GM19025 (cell line): ENCODE measurements at regions not wholly inside any gene's neighbourhood (a gene's known extent, or its start where the extent isn't known, plus 50 kb on each side); places are given as distances from the start of the nearest gene placed in this dataset.
"Not testable (repeated sequence)": the region's sequence is repeated elsewhere in the genome, so short reads cannot be mapped to it uniquely, and the experiment has no call there.

ENCODE experiments used
- ATAC-seq: cut with Tn5 transposase; IDR thresholded peaks from one replicate; pipeline ENCODE4 v1.9.1; 2021; ENCODE audit warnings: mild to moderate bottlenecking, low read depth, moderate library complexity; ENCODE audit not compliant: unreplicated experiment

DNA sequence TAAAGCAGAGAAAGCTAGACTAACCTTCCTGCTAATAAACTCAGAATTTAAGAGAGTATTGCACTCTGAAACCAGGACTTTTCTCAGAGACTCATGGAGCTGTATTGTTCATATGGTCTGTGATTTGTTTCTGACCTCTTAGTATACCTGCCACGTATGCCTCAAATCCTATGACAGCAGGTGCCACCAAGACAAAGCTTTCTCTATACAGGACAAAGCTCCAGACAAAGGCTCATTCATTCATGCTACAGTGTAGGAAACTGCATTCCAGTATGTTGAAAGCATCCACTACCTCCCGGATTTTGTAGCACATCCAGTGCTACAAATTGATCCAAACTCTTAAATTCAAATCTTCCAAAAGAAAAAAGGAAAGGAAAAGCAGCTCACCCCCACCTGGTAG, 178.3 kb downstream of the CHIC2 start:
- ATAC-seq = no peak

DNA sequence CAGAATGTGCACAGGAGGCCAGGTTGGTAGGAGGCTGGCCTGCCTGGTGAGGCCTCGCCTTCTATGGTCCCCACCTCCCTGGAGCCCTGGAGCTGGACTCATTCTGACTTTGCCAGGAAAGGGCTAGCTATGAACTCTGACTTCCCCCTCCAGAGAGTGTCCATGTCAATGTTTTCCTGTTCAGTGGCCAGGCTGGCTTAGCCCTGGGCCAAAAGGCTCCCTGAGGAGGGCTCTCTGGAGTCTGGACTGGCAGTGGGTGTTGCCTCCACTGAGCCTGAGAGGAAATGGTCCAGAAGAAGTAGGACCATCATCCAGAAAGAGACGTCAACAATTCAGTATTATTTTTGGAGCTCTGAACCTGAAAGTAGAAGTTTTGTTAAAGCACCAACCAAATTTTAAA, 178.7 kb downstream of the CHIC2 start:
- no peak for ATAC-seq

DNA sequence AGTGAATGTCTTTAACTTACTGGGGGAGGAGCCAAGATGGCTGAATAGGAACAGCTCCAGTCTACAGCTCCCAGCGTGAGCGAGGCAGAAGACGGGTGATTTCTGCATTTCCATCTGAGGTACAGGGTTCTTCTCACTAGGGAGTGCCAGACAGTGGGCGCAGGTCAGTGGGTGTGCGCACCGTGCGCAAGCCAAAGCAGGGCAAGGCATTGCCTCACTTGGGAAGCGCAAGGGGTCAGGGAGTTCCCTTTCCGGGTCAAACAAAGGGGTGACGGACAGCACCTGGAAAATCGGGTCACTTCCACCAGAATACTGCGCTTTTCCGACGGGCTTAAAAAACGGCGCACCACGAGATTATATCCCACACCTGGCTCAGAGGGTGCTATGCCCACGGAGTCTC, 187.3 kb downstream of the CHIC2 start:
- not testable (repeated sequence) for ATAC-seq

DNA sequence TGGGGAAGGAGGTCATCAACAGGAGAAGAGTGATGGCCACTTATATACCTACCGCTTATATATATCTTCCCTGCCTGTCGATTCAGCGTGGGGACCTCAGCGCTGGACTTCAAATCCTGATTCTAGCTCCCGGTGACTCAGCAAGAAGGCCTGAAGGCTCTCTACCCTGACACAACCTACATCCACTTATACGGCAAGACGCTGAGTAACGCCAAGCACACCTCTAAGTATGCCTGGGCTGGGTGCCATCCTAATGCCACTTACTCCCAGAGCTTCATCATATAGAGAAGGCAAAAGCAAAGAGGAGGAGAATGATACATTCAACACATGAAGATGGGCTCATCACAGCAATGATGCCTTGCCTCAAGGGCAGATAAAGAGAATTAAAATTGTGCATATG, 198.3 kb downstream of the CHIC2 start:
- no peak for ATAC-seq

DNA sequence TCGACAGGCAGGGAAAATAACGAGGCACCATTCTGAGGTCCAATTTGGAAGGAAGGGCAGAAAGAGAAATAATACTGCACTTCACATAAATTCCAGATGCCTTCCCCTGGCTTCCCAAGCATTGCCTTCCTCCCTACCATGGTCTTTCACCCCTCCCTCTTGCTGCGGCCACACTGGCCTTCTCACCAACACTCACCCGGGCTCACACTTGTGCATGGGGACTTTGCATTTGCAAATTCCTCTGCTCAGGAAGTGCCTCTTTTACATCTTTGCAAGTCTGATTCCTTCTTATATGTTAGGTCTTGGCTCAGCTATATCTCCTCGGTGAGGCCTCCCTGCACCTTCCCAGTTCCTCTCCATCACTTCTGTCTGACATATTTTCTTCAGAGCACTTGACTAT, 199.4 kb downstream of the CHIC2 start:
- ATAC-seq = no peak

DNA sequence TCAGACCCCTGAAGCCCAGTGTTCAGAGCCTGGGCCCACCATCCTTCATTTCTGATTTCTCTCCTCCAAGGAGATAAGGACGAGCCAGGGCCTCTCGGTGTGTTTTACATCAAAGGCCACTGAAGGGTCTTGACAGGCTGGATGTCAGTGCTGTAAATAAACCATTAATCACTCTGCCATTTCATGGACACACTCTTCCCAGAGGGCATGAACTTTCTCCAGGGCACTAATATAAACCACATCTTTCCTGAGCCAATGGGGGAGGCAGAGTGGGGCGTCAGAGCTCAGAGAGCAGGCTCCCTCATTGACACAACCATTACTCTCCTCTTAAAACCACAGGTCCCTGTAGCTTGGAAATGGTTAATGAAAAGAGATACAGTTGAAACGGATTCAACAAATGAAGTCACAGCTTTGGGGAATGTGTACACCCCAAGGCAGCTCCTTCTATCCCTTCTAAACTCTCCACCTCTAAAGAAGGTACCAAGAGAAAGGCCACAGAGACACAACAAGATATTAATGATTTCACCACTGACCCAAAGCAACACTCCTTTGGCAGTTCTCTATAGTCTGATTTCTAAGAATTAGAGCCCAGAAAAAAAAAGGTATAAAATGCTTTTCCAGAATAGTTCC, 200.6 kb downstream of the CHIC2 start:
- ATAC-seq = no peak

DNA sequence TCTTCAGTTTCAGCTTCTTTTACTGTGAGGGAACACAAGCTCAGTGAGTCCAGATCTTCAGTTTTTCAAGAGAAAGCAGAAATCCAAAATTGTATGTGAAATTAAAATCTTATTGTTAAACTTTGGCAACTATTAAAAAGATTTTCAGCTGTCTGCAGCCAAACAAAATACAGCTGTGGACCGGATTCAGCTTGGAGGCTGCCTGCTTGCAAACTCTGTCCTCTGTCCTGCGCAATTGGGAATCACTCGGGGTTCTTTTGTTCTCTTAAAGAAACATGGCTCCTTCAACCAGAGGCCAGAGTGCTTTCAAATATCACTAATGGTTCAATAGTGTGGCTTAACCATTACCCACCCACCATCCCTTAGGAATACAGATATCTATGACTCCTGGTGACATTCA, 201.2 kb downstream of the CHIC2 start:
- ATAC-seq = no peak

DNA sequence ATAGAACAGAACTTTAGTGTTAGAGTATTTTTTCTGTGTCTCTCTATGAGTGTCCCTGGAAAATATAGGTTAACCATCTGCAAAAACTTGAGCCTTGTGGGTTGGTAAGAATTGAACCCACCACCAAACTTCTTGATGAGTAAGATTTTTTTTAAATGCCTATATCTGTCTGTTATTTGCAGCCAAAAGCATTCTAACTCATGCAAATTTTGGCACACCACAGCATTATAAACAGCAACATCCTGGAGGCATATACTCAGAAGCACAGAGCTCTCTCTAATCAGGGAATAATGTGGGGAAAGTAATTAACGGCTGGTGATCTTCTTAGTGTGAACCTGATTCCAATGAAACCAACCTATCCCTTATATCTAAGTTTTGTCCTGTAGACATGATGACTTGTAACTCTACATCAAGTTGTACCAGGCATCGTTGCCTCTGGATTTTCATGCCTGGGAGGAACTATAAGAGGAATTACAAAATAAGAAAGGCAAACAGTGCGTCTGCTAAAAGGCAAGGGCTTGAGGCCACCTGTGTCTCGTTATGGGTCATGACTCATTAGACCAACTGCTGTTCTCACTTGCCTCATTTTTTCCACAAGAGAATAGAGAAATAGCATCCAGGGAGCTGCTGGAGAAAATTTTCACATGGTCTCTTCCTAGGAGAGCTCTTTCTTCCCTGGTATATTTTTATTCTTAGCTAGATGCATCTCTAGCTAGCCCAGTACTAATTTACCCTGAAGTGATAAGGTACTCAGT, 202.4 kb downstream of the CHIC2 start:
- ATAC-seq = no peak

DNA sequence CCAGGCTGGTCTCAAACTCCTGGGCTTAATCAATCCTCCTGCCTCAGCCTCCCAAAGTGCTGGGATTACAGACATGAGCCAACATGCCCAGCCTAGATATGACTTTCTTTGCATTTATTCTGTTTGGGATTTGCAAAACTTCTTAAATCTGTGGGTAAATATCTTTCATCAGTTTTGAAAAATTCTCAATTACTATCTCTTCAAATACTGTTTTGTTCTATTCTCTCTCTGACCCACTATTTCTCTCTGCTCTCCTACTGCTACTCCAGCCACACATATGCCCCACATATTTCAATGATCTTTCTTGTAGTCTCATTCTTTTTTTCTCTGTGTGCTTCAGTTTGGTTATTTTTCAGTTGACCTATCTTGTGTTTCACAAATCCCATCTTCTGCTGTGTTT, 205.1 kb downstream of the CHIC2 start:
- ATAC-seq = no peak

DNA sequence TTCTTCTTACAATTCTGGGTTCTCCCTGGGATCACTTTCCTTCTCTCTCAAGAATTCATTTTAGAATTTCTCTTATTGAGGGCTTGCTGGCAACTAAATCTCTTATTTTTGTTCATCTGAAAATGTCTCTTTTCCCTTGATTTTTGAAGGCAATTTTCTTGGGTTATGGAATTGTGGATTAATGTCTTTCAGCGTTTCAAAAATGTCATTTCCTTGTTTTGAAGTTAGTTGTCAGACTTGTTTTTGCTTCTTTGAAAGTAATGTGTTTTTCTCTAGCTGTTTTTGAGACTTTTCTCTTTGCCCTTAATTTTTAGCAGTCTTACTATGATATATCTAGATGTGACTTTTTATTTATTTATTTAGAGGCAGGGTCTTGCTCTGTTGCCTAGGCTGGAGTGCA, 205.7 kb downstream of the CHIC2 start:
- ATAC-seq = no peak

DNA sequence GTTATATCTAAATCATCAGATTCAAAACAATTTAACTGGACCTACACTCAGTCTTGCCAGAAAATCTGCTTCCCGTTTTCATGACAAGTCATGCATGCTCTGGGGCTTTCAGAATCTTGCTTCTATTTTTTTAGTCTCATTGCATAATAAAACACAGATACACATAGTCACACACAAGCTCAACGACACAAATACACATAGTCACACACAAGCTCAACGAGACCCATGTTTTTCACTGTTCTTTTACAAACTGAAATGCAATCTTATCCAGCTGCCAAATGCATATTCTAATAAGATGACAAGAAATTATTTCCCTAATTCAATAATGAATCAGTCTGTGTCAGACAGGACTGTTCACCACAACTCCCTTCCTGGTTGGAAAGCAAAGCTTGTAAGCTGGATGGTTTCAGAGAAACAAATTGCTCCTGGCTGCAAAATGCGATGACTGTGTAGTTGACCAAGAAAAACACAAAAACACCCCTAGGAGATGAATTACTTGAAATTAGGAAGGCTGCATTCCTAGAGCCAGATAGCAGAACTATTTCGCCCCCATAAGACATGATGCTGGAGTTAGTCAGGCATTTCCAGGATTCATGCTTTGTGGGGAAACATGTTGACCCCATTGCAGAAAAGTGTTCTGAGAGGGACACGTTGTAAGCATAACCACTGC, 208.7 kb downstream of the CHIC2 start:
- ATAC-seq = no peak

DNA sequence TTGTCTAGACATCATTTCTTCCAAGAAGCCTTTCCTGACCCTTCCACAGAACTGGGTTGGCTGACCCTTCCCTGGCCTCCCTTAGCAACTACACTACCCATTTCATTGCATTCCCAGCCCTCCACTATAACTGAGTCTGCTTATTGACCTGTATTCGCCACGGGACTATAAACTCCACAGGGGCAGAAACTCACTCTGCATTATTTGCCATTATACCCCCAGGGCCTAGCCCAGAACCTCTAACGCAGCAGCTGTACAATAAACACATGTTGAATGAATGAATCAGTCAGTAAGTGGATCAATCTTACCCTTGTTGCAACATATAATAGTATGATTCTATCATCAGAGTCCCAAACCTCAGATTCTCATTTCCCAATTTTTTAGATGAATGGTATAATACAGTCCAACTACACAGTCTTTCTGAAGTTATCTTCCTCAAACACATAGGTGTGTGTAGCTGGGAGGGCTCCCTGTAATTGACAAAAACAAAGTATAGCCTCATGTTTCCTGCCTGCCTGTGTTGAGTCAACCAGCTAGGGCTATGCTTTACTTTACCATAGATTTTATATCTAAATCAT, 209.3 kb downstream of the CHIC2 start:
- ATAC-seq = no peak

DNA sequence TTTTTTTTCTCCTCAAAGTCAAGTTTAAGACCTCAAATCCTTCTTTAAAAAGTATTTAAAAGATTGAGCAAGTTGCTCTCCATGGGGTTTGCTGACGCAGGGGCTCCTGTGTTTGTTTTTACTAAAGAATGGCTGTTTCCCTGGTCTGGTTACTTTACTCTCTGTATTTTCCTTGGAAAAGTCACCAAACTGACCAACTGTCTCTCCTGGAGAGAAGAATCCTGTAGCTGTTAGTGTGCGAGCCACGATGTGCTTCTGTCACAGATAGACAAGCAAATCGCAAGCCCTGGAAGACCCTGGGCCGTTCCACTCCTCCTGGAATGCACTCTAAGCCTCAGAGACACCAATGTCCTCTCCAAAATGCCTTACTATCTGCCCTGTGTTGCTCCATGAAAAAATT, 212.1 kb downstream of the CHIC2 start:
- ATAC-seq = no peak

DNA sequence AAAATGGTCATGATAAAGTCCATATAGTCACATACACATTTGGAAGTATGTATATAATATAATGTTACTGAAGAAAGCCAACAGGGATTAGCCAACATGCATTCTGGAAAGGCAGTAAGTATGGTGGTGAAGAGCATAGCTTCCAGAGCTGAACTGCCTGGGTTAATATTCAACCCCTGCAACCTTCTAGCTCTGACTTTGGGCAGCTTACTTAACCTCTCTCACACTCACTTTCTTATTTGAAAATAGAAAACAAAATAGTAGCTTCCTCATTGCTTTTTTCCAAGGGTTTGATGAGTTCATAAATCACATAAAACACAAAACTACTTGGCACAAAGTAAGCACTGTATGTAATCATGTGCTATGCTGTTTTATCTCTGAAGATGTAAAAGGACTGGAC, 216.4 kb downstream of the CHIC2 start:
- no peak for ATAC-seq

DNA sequence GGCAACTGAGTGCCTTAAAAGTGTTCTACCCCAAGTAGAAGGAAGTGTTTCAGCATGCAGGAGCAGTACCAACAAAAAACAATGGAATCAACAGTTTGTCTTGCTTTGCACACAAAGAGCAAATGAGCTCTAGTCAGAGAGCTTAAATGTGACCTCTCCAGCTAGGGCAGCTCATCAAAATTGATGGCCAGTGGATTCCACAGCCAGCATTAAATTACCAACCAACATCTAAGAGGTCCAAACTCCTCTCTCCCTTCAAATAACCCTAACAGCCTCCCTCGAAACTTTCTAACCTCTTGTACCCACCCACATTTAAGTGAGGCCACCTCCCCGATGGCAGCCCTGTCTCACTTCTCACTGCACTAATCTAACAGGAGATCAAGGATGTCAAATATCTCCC, 219.9 kb downstream of the CHIC2 start:
- ATAC-seq = no peak

DNA sequence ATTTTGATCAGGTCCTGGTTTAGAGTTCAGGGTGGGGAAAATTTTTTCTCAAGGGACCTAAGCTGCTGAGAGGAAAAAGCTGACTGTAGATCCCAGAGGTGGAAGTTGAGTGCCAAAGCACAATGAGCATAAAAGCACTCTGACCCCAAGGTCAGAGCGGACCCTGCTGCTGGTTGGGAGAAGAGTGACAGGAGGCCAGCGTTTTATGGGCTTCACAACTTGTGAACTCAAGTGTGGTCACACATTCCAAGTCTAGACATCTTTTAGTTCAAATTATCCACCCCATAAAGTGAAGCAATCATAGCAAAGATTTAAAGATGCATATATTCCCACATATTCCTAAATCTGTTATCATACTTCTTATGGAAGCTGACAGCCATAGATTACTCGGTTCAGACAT, 220.3 kb downstream of the CHIC2 start:
- no peak for ATAC-seq

DNA sequence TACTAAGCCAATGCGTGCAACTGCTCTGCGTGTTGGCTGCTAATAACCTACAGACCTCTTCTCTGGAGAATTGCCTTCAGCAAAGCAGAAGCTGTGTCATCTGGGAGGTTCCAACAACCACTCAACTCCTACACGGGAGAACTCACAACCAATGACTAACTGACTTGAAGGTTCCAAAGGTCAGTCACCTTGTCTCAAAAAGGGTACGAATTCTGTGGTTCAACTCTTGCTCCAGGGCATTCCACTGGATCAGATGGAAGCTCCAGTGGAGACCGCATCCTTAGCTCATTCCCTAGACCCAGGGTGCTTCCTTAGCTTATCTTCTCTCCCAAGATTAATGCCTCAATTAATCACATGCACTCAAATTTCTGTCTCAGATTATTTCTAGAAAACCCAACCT, 222.7 kb downstream of the CHIC2 start:
- ATAC-seq = no peak

DNA sequence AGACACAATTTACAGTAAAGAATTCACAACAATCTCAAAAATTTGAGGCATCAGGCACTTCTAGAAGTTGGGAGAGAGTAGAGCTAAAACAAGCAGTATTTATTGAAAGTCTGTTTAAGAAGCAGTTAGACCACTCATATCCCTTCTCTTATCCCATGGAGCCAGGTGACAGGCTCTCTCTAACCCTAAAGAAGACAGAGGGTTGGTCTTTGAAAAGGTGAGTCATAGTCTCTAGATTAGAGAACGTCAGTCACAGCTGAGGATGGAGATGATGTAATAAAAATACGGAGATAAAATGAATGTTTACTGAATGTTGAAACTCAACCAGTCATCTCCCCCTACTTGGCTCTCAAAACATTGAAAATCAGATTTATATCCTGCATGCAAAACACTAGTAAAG, 223.8 kb downstream of the CHIC2 start:
- ATAC-seq = no peak

DNA sequence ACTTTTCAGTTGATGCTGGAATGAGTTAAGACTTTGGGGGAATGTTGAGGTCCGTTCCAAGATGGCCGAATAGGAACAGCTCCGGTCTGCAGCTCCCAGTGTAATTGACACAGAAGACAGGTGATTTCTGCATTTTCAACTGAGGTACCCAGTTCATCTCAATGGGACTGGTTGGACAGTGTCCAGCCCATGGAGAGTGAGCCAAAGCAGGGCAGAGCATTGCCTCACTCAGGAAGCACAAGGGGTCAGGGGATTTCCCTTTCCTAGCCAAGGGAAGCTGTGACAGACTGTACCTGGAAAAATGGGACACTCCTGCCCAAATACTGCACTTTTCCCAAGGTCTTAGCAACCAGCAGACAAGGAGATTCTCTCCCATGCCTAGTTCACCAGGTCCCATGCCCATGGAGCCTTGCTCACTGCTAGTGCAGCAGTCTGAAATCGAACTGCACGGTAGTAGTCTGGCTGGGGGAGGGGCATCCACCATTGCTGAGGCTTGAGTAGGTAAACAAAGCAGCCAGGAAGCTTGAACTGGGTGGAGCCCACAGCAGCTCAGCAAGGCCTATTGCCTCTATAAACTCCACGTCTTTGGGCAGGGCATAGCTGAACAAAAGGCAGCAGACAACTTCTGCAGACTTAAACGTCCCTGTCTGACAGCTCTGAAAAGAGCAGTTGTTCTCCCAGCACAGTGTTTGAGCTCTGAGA, 231.0 kb downstream of the CHIC2 start:
- ATAC-seq = not testable (repeated sequence)

DNA sequence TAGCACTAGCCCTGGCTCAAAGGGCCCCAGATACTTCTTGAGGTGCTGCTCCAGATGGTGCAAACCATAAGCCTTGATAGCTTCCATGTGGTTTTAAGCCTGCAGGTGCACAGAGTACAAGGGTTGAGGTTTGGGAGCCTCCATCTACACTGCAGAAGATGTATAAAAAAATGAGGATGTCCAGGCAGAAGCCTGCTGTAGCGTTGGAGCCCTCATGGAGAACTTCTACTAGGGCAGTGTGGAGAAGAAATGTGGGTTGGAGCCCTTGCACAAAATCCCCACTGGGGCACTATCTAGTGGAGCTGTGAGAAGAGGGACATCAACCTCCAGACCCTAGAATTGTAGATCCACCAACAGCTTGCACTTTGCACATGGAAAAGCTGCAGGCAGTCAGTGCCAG, 231.9 kb downstream of the CHIC2 start:
- no peak for ATAC-seq

DNA sequence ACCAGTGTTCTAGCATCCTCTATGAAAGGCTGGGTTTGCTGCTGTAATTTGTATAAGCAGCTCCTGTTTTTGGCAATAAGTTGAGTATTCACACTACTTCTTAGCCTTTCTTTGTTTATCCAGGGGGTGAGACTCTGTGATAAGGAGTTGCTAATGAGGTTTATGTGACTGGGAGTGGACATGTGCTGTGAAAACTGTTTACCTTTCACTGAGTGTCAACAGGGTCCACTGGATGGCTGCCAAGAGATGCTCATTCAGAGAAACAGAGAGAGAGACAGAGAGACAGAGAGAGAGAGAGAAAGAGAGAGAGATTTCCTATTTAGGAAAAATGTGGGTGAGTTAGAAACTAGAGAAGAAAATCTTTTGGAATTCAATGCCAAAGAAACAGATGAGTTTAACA, 233.9 kb downstream of the CHIC2 start:
- no peak for ATAC-seq
